H1 (cell line): ENCODE measurements at regions not wholly inside any gene's neighbourhood (a gene's known extent, or its start where the extent isn't known, plus 50 kb on each side); places are given as distances from the start of the nearest gene placed in this dataset.

Source experiments
- CTCF ChIA-PET: fragments of 300-600 bp; sonication (Branson Sonifier 250); formaldehyde crosslinking; loops from one replicate; lab custom pipeline; 2021; ENCODE audit not compliant: partially characterized antibody; lab: Charles Lee
- POLR2A ChIA-PET: fragments of 300-600 bp; sonication (Branson Sonifier 250); formaldehyde crosslinking; loops from one replicate; lab custom pipeline; 2021; ENCODE audit warnings: inconsistent platforms; ENCODE audit not compliant: partially characterized antibody; lab: Charles Lee
- DNase-seq, 2 experiments: peaks; one replicate each; pipeline versions ENCODE4 v3.0.0 to v3.0.0-alpha.2; 2010 to 2022; ENCODE audit warnings: low spot score in 2 of 2, low read depth in 1 of 2, mixed read lengths in 1 of 2
- FAIRE-seq: peaks from 2 replicates; lab custom pipeline; 2011; peaks lifted over from hg19 to GRCh38; lab: Jason Lieb, UNC
- H2AFZ ChIP-seq: 2 replicates; pipeline ENCODE4 v1.8.1; 2012; ENCODE audit warnings: low read length, inconsistent platforms
- H2AK5ac ChIP-seq: 2 replicates; pipeline ENCODE4 v1.6.1; 2013; ENCODE audit warnings: low read depth, low read length
- H2BK120ac ChIP-seq: replicated peaks from 2 replicates; pipeline ENCODE3; 2013; ENCODE audit warnings: low read depth, low read length, inconsistent platforms
- H2BK12ac ChIP-seq: 2 replicates; pipeline ENCODE4 v1.6.1; 2013; ENCODE audit warnings: low read depth, low read length
- H2BK15ac ChIP-seq: 2 replicates; pipeline ENCODE4 v1.6.1; 2013; ENCODE audit warnings: low read length
- H2BK20ac ChIP-seq: 2 replicates; pipeline ENCODE4 v1.6.1; 2013; ENCODE audit warnings: low read length
- H2BK5ac ChIP-seq: 2 replicates; pipeline ENCODE4 v1.6.1; 2013; ENCODE audit warnings: low read depth, low read length
- H3K14ac ChIP-seq: 2 replicates; pipeline ENCODE4 v1.6.1; 2013; ENCODE audit warnings: inconsistent platforms; ENCODE audit not compliant: insufficient read length
- H3K18ac ChIP-seq: 2 replicates; pipeline ENCODE4 v1.6.1; 2013; ENCODE audit warnings: low read length; ENCODE audit errors: extremely low read depth
- H3K23ac ChIP-seq: 2 replicates; pipeline ENCODE4 v1.6.1; 2013; ENCODE audit warnings: inconsistent platforms; ENCODE audit not compliant: insufficient read length
- H3K23me2 ChIP-seq: 2 replicates; pipeline ENCODE4 v1.6.1; 2013; ENCODE audit warnings: low read depth, low read length
- H3K27ac ChIP-seq: 2 replicates; pipeline ENCODE4 v1.6.1; 2011; ENCODE audit warnings: low read depth, low read length, inconsistent platforms
- H3K27me3 ChIP-seq, 4 experiments: replicated peaks in 1 of 4; 1 replicate in 1 of 4; 2 replicates in 3 of 4; pipeline versions ENCODE4 v1.6.1 to v1.8.1; 2011 to 2013; ENCODE audit warnings: low read length in 3 of 4, mild to moderate bottlenecking in 3 of 4, inconsistent platforms in 2 of 4, mixed read lengths in 2 of 4, moderate library complexity in 1 of 4; ENCODE audit not compliant: control insufficient read depth in 3 of 4, insufficient read depth in 3 of 4; ENCODE audit errors: extremely low read depth in 1 of 4
- H3K36me3 ChIP-seq, 4 experiments: 2 replicates each; pipeline versions ENCODE4 v1.6.1 to v1.8.1; 2011 to 2013; ENCODE audit warnings: mild to moderate bottlenecking in 4 of 4, low read length in 3 of 4, moderate library complexity in 2 of 4, control low read depth in 1 of 4, inconsistent platforms in 1 of 4; ENCODE audit not compliant: insufficient read depth in 4 of 4, control insufficient read depth in 2 of 4
- H3K4ac ChIP-seq: replicated peaks from 2 replicates; pipeline ENCODE3; 2013; ENCODE audit warnings: low read length, low read depth, mixed read lengths, inconsistent platforms; ENCODE audit not compliant: insufficient read length
- H3K4me1 ChIP-seq, 4 experiments: replicated peaks in 1 of 4; 1 replicate in 1 of 4; 2 replicates in 3 of 4; pipeline versions ENCODE4 v1.6.1 to v1.8.1; 2011 to 2013; ENCODE audit warnings: low read length in 3 of 4, inconsistent platforms in 2 of 4, mixed read lengths in 1 of 4; ENCODE audit not compliant: insufficient read depth in 4 of 4, control insufficient read depth in 3 of 4
- H3K4me2 ChIP-seq, 2 experiments: 2 replicates each; pipeline versions ENCODE4 v1.6.1 to v1.8.1; 2011 to 2013; ENCODE audit warnings: low read depth in 2 of 2, low read length in 2 of 2, control low read depth in 1 of 2, inconsistent platforms in 1 of 2, mild to moderate bottlenecking in 1 of 2; ENCODE audit not compliant: insufficient read depth in 1 of 2
- H3K4me3 ChIP-seq, 4 experiments: fragments of 200-600, 300-600 bp in 1 of 4; sonication (generic), shearing (Covaris generic), sonication (Bioruptor Twin) in 1 of 4; 2 replicates each; pipeline versions ENCODE4 v1.5.1 to v1.8.1; 2011 to 2016; ENCODE audit warnings: low read length in 4 of 4, low read depth in 3 of 4, control low read depth in 2 of 4, inconsistent platforms in 2 of 4, mild to moderate bottlenecking in 2 of 4, mixed read lengths in 1 of 4, moderate library complexity in 1 of 4; ENCODE audit not compliant: insufficient read depth in 2 of 4; ENCODE audit errors: extremely low read depth in 1 of 4
- H3K56ac ChIP-seq: replicated peaks from 2 replicates; pipeline ENCODE3; 2013; ENCODE audit warnings: low read depth, mild to moderate bottlenecking, mixed read lengths, low read length, inconsistent platforms; ENCODE audit not compliant: insufficient read length
- H3K79me1 ChIP-seq: 2 replicates; pipeline ENCODE4 v1.6.1; 2013; ENCODE audit warnings: low read depth, low read length, control low read depth
- H3K79me2 ChIP-seq, 2 experiments: 2 replicates each; pipeline versions ENCODE4 v1.6.1 to v1.8.1; 2012 to 2013; ENCODE audit warnings: low read length in 2 of 2, mild to moderate bottlenecking in 2 of 2, inconsistent platforms in 1 of 2; ENCODE audit not compliant: insufficient read depth in 2 of 2, control insufficient read depth in 1 of 2
- H3K9ac ChIP-seq, 4 experiments: replicated peaks in 1 of 4; 1 replicate in 1 of 4; 2 replicates in 3 of 4; pipeline versions ENCODE4 v1.6.1 to v1.8.1; 2011 to 2013; ENCODE audit warnings: low read depth in 3 of 4, low read length in 3 of 4, control low read depth in 2 of 4, mild to moderate bottlenecking in 2 of 4, moderate library complexity in 2 of 4, inconsistent platforms in 1 of 4; ENCODE audit errors: extremely low read depth in 1 of 4
- H3K9me3 ChIP-seq, 2 experiments: 2 replicates each; pipeline versions ENCODE4 v1.6.1 to v1.8.1; 2012 to 2013; ENCODE audit warnings: mild to moderate bottlenecking in 2 of 2, moderate library complexity in 2 of 2, control low read depth in 1 of 2, inconsistent platforms in 1 of 2, low read depth in 1 of 2, low read length in 1 of 2, mixed read lengths in 1 of 2; ENCODE audit not compliant: insufficient read depth in 2 of 2
- H4K20me1 ChIP-seq, 2 experiments: replicated peaks in 1 of 2; 2 replicates each; pipeline versions ENCODE3 to v1.8.1; 2011 to 2013; ENCODE audit warnings: inconsistent platforms in 2 of 2, low read length in 2 of 2, mild to moderate bottlenecking in 1 of 2; ENCODE audit not compliant: insufficient read depth in 2 of 2, control insufficient read depth in 1 of 2
- H4K5ac ChIP-seq: 2 replicates; pipeline ENCODE4 v1.6.1; 2013; ENCODE audit warnings: low read length, low read depth, mixed read lengths, inconsistent platforms; ENCODE audit not compliant: insufficient read length
- H4K8ac ChIP-seq: 2 replicates; pipeline ENCODE4 v1.8.0; 2013; ENCODE audit warnings: mild to moderate bottlenecking, moderate library complexity, low read length, inconsistent platforms; ENCODE audit not compliant: insufficient read depth; ENCODE audit errors: extremely low read depth
- H4K91ac ChIP-seq: replicated peaks from 2 replicates; pipeline ENCODE3; 2013; ENCODE audit warnings: low read length, mixed read lengths, inconsistent platforms; ENCODE audit not compliant: insufficient read length
- BCL11A ChIP-seq, 2 experiments: IDR thresholded peaks; one replicate each; pipeline ENCODE4 v1.6.1; 2011; ENCODE audit warnings: low read depth in 2 of 2, low read length in 2 of 2, mild to moderate bottlenecking in 2 of 2
- CBX8 ChIP-seq: fragments of 300-800, 300-1000 bp; sonication (generic); IDR thresholded peaks from 2 replicates; pipeline ENCODE4 v1.7.1; 2016; ENCODE audit warnings: low read depth, low read length, borderline replicate concordance
- CEBPB ChIP-seq: IDR thresholded peaks from 2 replicates; pipeline ENCODE4 v1.6.1; 2012; ENCODE audit warnings: low read depth, low read length
- CHD2 ChIP-seq: IDR thresholded peaks from 2 replicates; pipeline ENCODE4 v1.6.1; 2012; ENCODE audit warnings: low read length, improper control_type of control experiment
- EP300 ChIP-seq, 2 experiments: IDR thresholded peaks; 1 replicate in 1 of 2; 2 replicates in 1 of 2; pipeline ENCODE4 v1.6.1; 2011 to 2012; ENCODE audit warnings: low read depth in 2 of 2, low read length in 2 of 2, mild to moderate bottlenecking in 2 of 2, borderline replicate concordance in 1 of 2, inconsistent platforms in 1 of 2, moderate library complexity in 1 of 2
- KDM4A ChIP-seq: IDR thresholded peaks from one replicate; pipeline ENCODE4 v1.7.1; 2012; ENCODE audit warnings: low read depth, mild to moderate bottlenecking, moderate library complexity, low read length, inconsistent platforms; ENCODE audit not compliant: severe bottlenecking
- NANOG ChIP-seq: IDR thresholded peaks from 2 replicates; pipeline ENCODE4 v1.6.1; 2011; ENCODE audit warnings: low read length, low read depth, mild to moderate bottlenecking, inconsistent platforms; ENCODE audit not compliant: insufficient read depth, poor library complexity, severe bottlenecking
- POU5F1 ChIP-seq: IDR thresholded peaks from 2 replicates; pipeline ENCODE4 v1.6.1; 2011; ENCODE audit warnings: low read depth, mild to moderate bottlenecking, low read length, moderate library complexity
- SP2 ChIP-seq: IDR thresholded peaks from 2 replicates; pipeline ENCODE4 v1.6.1; 2012; ENCODE audit warnings: mild to moderate bottlenecking, low read length, inconsistent platforms
- ZNF274 ChIP-seq: IDR thresholded peaks from 2 replicates; pipeline ENCODE4 v1.7.0; 2012; ENCODE audit warnings: low read length, borderline replicate concordance; ENCODE audit errors: extremely low read depth
- WGBS, 2 experiments: shearing (Covaris generic) in 1 of 2; methylation state at CpG; one replicate each; pipeline versions ENCODE4 v1.1.6 to v1.1.7; 2013 to 2015; ENCODE audit warnings: low lambda C conversion rate in 2 of 2, mixed read lengths in 2 of 2, inconsistent platforms in 1 of 2, low coverage in 1 of 2, missing lambda C conversion rate in 1 of 2; ENCODE audit not compliant: insufficient replicate concordance in 2 of 2, insufficient coverage in 1 of 2, insufficient read length in 1 of 2; ENCODE audit errors: extremely low coverage in 1 of 2, missing lambda C conversion rate in 1 of 2; 5-methylcytosine and 5-hydroxymethylcytosine counted together

GRCh38 chr5:68747521-68747920 lies 346.3 kb upstream of the SLC30A5 start:
- Histone ChIP-seq H3K79me1 (no peaks in the 10 kb centered on the region), H4K8ac (no peak overlapping the region), H4K20me1 (no peaks in the 10 kb centered on the region), H3K18ac (no peak overlapping the region), H4K5ac (no peak overlapping the region), H3K4me3 (no peak overlapping the region), H2BK20ac (no peak overlapping the region), H3K9ac (no peak overlapping the region), H2BK5ac (no peak overlapping the region), H3K23ac (no peak overlapping the region), H3K14ac (no peak overlapping the region), H3K9me3 (no peaks in the 10 kb centered on the region), H3K56ac (no peak overlapping the region), H3K36me3 (no peaks in the 10 kb centered on the region), H2AK5ac (no peak overlapping the region), H2AFZ (no peak overlapping the region), H3K27me3 (no peaks in the 10 kb centered on the region), H3K79me2 (no peaks in the 10 kb centered on the region), H4K91ac (no peak overlapping the region), H3K4me1 (peaks cover 0 to 5% (median 2%) of the 10 kb centered on the region in 4 experiments; a peak in 2 of 7 replicates), H2BK120ac (no peak overlapping the region), H2BK12ac (no peak overlapping the region), H2BK15ac (no peak overlapping the region), H3K23me2 (no peaks in the 10 kb centered on the region), H3K4me2 (no peak overlapping the region), H3K4ac (no peak overlapping the region), H3K27ac (no peak overlapping the region)
- no peak for DNase-seq
- POLR2A ChIA-PET = no interaction called here
- TF ChIP-seq NANOG = no peak
- no peak for TF ChIP-seq ZNF274
- no peak for TF ChIP-seq EP300 (IDR thresholded peaks at IDR 0.05; ENCODE audit: borderline replicate concordance in 1 of 2, low read depth in 2 of 2, low read length in 2 of 2)
- no peak for TF ChIP-seq CBX8
- TF ChIP-seq SP2 = no peak
- TF ChIP-seq POU5F1 = no peak
- TF ChIP-seq CEBPB = no peak
- TF ChIP-seq CHD2 = no peak
- no peak for TF ChIP-seq KDM4A
- TF ChIP-seq BCL11A (IDR thresholded peaks at IDR 0.05; ENCODE audit: low read depth in 2 of 2, low read length in 2 of 2) = no peak
- no peak for FAIRE-seq
- WGBS, 2 experiments = 92% methylated on average over 4 of the region's 4 CpGs; no CpG with 5 or more reads in 1 of the 2 experiments
- CTCF ChIA-PET = interaction anchor here (1.8 kb wide), 1 partner anchor 13 kb away, joined by 4 read pairs; no protein-coding TSS in a partner anchor
